HG03066 (cell line): ENCODE measurements at regions not wholly inside any gene's neighbourhood (a gene's known extent, or its start where the extent isn't known, plus 50 kb on each side); places are given as distances from the start of the nearest gene placed in this dataset.

Experiments
- ATAC-seq: cut with Tn5 transposase; IDR thresholded peaks from one replicate; pipeline ENCODE4 v1.9.1; 2021; ENCODE audit warnings: low read depth; ENCODE audit not compliant: unreplicated experiment

DNA sequence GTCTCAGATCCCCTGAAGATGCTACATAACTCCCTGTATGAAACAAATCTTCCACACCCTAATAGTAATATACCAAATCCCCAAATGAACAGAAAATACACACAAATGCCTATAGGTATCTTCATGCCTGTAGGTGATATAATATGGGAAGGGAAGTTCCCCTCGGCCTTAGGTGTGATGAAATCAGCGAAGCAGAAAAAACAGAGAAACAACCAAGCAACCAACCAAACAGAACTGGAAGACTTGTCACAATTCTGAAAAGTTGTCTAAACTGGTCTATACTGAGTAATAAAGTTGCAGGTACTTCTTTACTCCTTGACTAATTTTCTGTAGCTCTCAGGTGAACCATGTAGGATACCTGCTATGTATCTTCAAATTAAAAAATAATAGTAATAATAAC lies 82.2 kb upstream of the SATB1 start:
- no peak for ATAC-seq

DNA sequence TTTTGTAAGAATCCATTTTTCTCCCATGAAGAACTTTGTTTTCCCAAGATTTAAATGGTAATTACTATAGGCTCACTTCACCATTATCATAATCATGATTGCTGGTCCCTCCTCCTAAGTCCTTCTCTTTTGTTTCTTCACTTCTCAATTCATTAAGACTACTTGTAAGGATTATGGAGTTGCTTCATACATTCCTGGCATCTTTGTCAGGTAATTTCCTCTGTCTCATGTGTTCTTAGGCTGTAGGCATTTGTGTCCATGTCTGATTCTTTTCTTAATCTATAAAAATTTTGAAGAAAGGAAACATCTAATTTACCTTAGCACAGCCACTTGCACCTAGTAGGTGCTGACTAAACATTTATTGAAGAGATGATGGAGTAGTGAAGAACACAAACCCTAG lies 79.9 kb upstream of the SATB1 start:
- no peak for ATAC-seq

DNA sequence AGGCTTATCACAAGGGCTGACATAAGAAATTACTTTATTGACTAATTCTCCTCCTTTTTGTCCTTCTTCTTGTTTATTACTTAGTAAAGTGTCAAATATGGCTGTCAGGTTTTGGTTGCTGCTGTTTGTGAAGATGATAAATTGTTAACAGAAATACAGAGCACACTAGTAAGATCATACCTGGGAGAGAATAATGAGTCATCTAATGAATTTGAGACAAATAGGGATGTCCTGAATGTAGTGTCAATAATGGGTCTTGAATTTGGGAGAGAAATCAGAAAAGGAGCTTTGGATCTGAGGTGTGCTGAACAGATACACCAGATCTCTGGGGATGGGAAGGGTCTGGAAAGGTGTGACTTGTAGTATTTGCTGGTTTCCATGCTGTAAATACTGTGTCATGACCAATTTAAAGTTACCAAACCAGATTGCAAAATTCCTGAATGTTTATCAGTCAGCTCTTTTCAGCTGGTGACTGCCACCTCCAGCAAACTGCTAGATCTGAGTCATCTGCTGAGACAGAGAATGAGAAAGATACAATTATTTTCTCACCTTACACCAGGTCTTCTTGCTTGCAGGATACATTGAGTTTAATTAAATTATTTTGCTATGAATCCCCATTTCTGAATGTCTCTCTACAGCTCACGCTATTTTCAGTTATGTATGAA lies 76.7 kb upstream of the SATB1 start:
- no peak for ATAC-seq

DNA sequence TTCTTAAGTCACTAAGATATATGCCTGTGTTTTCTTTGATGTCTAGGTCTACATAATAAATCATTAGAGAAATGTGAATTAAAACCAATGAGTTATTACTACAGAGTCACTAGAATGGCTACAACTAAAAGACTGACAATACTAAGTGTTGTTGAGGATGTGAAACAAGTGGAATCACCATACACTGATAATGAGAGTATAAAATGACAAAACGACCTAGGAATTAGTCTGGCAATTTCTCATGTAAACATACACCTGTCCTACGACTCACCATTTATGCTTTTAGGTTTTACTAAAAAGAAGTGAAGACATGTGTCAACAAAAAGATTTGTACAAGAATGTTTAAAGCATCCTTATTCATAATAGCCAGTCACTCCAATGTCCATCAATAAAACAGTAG lies 75.2 kb upstream of the SATB1 start:
- no peak for ATAC-seq

DNA sequence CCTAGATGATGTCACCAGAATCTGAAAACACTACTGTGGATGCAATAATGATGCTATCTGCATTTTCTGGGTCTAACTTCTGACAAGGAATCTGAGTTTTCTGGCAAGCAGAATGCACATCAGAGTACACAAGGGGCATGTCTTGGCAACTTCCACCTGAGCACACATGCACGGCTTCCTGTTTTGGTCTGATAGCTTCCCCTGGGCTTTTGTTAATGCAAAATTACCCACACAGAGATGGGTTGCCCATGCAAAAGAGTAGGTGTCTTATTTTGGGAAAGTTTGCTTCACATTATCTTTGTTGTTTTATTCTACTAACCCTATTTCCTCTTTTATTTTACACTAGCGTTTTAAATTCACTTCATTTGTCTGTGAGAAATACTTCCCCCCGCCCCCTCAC lies 74.2 kb upstream of the SATB1 start:
- ATAC-seq, result peak; percentile 76

DNA sequence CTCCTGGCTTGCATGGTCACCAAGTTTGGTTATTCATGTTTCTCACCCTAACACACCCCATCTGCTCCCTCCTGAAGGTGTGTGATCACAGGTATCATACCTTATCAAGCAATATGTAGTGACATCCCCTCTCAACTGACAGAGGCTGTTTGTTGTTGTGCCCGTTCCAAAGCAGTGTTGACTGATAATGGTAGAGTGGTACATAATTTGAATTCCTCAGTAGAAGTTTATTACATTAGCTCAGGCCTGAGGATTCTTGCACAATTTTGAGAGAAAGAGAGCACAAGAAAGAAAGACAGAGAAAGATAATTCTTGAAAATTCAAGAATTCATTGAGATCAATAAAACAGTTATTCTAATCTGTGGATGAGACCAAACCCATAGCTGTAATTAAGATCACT lies 69.1 kb upstream of the SATB1 start:
- no peak for ATAC-seq

DNA sequence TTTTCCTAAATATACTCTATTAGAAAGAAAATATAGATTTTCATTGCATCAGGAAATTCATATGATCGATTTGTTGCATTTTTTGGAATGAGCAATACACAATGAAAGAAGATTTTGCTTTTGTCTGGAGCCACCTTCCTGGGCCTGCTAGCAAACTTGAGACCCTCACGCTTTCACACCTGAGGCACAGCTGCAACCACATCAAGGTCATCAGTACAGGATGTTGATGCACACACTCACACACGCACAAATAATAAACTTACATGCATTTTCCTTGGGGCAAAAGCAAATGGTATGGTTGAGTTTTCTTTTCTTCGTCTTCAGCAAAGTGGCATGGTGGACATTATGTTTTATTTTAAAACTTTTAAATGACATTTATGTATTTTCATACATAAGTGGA lies 64.8 kb upstream of the SATB1 start:
- no peak for ATAC-seq

DNA sequence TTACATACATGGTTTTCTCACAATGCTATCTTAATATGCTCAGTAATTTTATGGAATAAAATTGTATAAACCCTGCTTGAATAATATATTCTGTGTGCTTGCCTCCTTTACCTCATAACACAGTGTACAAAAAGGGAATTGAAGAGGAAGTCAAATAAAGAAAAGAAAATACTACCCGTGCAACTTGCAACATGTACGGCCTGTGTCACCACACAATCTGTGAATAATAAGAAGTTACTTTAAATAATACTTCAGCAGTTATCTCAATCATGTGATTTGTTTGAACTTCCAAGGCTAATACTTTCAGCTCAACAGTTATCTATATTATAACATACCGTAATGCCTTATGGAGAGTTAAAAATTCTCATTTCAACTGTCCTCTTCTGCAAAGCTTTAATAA lies 58.1 kb upstream of the SATB1 start:
- no peak for ATAC-seq

DNA sequence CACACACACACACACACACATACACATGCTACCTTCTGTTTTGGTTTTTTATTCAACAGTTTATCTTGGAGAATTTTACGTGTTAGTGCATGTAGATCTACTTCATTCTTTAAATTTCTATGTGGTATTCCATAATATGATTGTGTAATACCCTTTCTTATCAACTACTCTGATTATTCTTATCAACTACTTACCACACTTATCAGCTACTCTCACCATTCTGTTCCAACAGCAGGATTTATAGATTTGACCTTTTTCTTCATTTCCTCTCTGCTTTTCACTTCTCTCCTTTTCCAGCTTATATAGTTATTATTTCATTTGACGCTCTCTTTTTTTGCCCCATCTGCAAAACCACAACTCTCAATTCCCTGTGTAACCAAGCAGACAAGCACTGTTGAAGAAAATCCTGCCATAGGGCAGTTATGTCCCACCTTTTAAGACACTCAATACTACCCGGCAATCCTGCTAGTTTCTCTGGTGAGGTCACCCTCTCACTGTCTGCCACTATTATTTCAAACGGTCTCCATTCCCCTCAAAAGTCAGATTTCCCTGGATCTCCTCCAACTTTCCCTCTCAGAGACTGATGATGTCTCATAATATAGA lies 56.9 kb upstream of the SATB1 start:
- ATAC-seq, result no peak

DNA sequence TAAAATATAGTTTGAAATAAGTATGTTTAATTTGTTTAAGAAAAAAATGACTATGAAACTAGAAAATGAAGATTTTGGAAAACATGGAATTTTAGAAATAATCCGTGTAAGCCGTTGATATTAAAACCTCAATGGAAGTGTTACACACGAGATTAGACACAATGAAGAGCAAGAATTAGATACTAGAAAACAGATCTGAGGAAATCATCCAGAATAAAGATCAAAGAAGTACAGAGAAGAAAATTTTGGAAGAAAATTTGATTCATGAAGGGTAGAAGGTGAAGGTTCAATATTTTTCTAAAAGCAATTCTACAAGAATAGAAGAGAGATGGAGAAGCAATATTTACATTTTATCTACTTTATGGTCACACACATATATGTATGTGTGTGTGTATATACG lies 52.5 kb upstream of the SATB1 start:
- no peak for ATAC-seq
